Islet precursor cell (in vitro differentiated cells): ENCODE measurements at regions not wholly inside any gene's neighbourhood (a gene's known extent, or its start where the extent isn't known, plus 50 kb on each side); places are given as distances from the start of the nearest gene placed in this dataset.

Experiments used
- DNase-seq: peaks from one replicate; pipeline ENCODE4 v3.0.0-alpha.2; 2018

DNA sequence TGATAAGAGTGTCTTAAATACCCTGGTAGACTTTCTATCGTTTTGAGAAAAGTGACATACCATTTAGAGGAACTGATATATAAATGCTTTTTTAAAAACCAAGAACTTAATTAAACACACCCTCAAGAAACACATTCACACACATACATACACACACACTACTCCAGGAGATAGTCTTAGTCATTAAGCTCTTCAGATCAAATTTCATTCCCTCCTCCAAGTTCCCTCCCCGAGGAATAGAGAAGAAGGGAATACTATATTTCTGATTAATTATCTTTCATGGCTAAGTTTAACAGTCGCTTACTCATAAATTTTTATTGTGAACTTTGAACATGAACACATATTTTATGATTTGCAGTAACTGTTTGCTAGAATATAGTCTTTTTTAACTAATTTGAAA lies 1109.5 kb downstream of the SLITRK1 start:
- no peak for DNase-seq

DNA sequence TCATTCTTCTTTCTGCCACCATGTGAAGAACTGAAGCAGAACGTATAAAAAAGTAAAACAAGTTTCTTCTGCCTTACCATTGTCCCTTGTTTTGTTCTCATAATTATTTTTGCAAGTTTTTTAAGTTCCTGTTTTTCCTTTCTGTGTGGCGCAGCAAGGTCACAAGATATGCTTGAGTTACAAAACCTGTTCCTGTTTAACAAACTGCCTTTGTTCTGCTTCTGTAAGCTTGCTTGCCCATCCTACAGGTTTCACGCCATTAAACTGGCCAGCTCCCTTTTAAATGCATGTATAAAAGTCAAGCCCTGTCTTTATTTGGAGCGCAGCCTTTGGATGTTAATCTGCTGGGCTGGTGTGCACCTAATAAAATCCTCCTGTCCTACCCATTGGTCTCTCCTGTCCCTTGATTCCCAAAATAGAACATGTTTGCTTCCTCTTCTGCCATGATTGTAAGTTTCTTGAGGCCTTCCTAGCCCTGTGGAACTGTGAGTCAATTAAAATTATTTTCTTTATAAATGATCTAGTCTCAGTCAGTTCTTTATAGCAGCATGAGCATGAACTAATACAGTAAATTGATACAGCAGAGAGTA lies 1115.4 kb downstream of the SLITRK1 start:
- DNase-seq, result no peak

DNA sequence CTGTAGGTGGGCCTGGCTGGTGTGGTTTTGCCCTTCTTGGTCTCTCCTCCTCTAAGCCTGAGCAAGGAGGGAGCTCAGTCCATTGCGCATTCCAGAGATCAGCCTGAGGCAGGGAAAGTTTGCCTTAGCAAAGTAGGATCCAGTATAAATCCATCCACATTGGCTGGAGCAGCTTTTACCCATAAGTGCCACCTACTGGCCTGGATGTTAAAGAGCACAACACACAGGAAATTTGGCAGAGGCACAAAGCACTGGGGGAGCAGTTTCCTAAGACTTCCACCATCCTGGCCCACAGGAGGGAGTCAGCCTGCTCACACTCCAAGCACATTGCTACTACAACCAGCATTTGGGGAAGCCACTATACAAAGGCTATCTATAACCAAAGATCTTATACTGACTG lies 1124.2 kb downstream of the SLITRK1 start:
- peak; percentile 77 for DNase-seq

DNA sequence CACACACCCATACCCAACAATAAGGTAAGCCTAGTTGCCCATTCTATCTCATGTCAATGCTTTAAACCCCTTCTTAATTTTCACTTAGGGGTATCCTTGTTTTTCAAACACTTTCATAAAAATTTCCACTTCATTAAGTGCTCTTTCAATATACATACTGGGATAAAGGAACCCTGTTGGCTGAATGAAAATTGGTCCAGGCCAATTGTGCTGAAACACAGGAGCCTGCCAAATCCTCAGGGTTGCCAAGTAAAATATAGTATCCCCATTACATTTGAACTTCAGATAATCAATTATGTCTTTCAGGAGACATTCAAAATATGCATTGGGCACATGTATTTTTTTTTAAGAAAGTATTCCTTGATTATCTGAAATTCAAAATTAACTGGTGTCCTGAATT lies 1131.1 kb downstream of the SLITRK1 start:
- DNase-seq, result no peak

DNA sequence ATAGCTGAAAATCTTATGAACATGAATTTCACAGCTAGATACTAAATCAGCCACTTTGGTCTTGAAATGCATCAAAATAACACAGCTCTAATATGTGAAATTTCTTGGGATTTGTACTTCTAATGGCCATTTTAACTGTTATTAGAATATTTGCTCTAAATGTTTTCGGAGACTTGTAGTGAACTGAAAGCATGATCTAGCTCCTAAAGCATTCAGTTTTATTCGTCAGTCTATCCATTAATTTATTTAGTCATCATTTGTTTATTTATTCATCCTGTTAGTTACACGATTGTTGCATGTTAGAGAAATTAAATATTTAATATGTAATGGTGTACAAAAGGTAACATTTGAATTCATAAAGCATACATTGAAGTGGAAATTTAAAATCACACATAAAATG lies 1132.7 kb downstream of the SLITRK1 start:
- no peak for DNase-seq

DNA sequence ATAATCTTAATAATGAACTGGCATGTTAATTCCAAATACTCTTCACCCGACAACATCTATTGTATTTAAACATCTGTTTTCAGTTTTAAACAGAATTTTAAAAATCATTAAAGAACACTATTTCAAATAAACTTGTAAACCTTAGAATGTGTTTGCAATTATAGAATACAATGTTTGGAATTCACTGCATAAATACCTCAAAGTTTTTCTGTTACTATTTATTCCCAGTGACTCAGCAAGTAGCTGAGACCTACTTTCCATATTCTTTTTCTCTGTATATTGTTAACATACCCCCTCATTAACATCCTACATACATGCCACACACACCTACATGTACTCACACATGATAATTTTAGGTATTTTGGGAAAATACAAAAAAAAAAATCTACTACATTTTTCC lies 1134.3 kb downstream of the SLITRK1 start:
- DNase-seq, result no peak

DNA sequence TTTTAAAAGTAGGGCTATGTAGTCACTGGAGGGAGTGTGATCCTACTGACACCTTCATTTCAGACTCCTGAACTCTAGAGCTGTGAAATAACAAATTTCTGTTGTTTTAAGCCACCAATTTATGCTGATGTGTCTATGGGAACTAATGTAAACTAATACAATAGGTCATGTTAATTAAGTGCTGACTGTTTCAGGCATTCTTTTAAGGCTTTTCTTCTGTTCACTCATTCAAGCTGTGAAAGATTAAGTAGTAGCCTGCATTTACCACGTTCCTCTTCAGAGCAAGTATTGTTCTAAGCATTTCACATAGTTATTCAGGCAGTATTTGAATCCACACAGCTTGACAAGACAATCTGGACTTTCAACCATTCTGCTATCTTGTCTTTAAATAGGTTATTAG lies 1135.0 kb downstream of the SLITRK1 start:
- no peak for DNase-seq

DNA sequence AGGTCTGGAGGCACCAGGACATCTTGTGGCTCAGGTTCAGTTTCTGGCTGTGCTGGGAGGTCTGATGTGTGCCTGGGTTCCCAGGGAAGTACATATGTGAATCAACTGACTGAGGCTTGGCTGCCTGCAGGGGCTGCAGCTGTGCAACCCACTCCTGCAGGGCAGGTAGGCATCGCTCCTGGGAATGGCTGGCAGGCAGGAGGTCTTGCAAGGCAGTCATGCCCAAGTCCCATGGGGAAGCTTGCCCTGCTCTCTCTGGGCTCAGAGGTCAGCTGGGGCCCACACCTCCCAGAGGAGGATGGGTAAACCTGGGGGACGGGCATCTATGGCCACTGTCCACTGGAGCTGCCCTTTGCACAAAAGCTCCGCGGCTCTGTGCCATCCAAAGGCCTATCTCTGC lies 1141.8 kb downstream of the SLITRK1 start:
- no peak for DNase-seq

DNA sequence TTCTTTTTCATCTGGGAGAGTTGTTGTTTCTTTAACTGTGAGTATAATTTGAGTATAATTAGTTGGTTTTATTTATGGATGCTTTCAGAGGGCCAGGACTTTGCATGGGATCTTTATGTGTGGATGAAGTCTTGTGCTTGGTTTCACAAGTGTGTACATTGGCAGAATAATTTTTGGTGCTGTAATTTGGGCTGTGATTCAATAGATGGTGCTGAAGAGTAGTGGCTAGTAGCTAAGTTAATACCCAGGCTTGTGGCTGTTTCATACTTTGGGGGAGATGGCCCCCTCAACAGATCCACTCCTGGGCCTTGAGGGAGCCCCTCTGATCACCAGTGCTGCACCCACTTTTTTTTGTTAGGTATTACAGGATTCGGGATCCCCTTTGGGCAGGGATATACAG lies 1142.4 kb downstream of the SLITRK1 start:
- DNase-seq, result no peak

DNA sequence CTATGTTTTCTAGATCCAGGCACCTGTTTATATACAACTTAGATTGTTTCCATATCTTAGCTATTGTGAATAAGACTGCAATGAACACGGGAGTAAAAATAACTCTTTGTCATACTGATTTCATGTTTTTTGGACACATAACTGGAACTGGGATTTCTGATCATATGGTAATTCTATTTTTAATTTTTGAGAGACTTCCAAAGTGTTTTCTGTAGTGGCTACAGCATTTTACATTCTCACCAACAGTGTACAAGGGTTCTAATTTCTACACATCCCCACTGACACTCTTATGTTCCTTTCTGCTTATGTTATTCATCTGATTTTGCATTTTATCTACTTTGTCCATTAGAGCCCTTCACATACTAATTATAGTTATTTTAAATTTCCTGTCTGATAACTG lies 1152.9 kb downstream of the SLITRK1 start:
- no peak for DNase-seq

DNA sequence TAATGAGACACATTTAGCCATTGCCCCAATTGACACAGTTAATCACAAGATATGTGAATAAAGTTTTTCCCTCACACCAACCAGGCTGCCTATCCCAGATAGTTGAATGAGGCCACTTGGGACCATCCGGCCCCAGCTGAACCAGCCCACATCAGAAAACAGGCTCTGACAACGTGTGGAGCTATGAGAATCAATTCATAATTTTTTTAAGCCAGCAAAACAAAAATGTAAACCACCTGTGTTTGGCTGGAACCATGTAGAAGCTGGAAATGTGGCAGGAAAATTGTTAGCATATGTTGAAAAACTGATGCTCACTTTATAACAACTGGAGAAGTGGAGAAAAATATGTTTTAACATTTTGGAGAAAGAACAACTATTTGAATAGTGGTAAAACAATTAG lies 1161.3 kb downstream of the SLITRK1 start:
- DNase-seq, result no peak

DNA sequence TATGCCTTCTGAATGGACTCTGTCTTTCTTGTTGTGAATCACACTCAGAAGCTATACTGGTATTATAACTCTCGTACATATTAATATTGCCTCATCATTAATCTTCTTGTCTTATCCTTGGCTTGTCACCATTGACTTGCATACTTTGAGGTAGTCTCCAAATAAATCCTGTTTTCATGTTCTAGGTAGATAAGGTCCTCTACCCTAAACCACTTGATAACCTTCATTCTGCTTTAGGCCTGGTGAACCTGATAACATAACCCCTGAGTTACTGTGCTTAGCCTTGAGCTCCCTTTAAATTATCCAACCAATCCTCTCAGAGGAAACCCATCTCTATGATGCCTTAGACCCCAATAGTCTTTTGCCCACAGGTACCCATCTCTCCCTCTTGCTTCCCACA lies 1162.3 kb downstream of the SLITRK1 start:
- no peak for DNase-seq

DNA sequence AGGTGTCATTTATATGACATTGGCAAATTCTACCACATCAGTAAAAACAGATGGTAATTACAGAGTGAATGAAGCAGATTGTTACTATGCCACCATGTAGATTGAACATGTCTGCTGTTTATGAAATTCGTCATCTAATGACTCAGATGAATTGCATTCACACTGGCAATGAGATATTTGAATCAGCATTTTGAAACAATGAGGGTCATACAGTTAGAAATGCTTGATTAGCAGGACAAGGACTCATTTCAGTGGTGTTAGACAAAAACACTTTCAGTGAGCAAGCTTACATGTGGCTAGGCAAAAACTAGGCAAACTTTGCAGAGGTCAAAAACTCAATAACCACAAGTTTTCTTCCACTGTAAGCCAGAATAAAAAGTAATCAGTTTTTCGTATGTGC lies 1165.0 kb downstream of the SLITRK1 start:
- no peak for DNase-seq

DNA sequence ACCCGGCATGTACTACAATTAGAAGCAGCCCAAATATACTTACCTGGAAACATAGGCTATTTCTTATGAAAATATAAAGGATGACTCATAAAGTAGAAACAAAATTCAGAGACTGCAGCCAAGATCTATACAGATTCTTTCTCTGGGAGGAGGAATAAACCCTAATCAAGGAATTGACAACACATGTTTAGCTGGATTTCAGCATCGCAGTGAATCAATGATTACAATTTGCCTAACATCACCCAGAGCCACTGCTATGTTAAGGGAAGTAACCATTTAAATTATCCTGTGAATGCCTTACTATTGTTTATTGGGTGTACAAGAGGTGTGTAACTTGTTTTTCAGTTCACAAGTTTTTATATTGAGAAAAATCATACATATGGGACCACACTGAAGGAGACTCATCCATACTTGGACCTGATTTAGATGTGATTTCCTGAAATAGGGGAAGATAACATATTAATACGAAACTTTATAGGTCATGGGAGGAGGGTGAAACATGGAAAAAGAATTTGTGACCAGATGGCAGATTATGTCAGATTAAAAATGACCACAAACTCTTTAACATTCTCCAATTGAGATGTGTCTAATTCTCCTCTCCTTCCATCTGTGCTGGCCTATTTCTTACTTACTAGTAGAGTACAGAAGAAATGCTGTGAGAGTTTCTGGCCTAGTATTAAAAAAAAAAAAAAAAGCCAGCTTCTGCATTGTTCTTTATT lies 1168.4 kb downstream of the SLITRK1 start:
- no peak for DNase-seq

DNA sequence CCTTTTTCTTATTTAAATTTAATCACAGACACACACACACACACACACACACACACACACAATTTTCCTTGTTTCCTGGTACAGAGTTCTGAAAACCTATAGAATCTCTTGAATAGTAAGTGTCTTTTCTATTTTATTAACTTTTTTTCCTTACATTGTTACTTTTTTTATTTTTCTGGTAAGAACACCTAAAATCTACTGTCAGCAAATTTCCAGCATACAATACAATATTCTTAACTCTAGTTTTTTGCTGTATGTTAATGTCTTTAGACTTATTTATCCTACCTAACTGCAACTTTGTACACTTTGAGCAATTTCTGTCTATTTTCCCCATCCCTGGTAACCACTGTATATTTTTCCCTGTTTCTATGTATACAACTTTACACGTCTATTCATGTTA lies 1179.8 kb downstream of the SLITRK1 start:
- no peak for DNase-seq

DNA sequence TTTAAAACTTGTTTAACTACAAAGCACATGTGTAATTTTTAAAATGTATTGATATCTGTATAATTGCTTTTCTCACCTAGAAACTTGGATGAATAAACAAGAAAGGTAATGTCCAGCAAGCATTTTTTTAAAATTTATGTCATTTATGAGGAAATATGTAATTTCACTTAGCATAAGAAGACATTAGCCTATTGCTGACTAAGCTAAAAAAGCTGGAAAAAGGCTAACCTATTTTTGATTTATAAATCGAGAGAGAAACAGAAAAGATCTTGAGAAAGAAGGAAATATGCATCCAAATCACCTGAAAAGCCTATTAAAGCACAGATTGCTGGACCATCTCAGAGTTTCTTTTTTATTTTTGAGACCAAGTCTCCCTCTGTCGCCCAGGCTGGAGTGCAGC lies 1181.3 kb downstream of the SLITRK1 start:
- DNase-seq, result no peak

DNA sequence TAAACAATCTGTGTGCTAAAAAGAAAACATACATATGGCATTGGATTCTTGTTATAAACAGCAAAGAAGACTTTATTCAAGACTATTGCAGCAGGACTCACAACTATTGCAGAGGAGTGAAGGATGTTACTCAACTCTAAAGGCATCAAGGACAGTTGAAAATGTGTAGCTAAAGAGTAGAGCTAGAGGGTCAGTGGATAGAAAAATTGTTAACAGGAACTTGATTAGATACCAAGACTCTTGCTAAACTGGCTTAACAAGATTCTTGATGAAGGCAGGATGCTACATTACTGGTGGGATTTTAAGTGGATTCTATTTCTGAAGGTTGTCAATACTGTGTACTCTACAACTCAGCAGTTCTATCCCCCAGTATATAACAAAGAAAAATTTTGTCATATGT lies 1183.3 kb downstream of the SLITRK1 start:
- DNase-seq, result no peak

DNA sequence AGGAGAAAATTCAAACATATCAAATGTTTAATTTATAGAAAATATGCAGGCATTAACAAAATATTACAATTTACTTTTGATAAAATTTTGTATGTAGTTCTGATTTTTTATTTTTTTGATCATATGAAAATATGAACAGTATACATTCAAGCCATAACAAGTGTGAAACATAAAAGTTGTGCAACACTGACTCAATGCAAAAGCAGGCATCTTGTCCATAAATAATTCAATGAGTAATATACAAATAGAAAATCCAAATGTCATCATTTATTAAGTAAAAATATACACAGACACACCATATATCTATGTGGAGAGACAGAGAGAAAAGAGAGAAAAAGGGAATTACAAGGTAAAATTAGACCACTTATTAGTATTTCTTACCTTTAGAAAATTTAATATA lies 1183.9 kb downstream of the SLITRK1 start:
- no peak for DNase-seq

DNA sequence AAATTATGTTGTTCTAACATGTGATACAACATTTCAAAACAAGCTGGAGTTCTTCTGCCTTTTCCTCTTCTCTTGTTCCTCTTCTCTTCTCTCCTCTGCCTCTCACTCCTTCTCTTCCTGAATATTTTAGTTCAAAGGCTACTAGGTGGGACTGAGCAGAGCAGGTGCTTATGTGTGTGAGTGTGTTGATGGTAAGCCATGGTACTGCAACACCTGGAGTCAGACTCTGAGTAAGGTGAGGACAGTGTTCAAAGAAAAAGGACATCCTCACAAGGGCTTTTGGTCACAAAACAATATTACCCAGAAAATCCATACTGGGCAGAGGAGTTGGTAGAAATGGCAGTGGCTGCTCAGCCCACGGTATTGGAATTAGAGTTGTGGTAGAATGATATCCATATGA lies 1188.7 kb downstream of the SLITRK1 start:
- no peak for DNase-seq

DNA sequence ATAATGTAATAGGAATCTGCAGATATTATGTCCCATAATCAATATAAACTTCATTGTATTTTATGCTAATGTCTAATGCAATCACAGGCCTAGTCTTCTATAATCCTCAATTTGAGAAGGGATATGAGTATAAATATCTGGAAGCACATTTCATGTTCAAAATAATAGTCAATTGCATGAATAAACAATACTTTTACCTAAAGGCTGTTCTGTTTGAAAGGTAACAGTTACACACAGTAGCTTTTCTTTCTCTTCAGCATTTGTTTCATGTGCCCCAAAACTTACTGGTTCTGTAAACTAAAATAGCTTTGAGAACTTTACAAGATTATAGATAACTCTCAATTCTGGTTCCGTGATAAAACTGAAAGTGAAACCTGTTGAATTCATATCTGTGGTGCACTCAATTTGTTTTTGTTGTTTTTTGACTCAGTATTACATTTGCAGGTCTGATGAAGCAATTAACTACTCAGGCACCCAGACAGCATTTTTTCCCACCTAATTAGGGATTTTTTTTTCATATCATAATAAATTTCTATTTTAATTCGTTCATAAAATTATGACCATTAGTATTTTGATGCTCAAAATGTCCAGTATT lies 1193.8 kb downstream of the SLITRK1 start:
- DNase-seq, result no peak

DNA sequence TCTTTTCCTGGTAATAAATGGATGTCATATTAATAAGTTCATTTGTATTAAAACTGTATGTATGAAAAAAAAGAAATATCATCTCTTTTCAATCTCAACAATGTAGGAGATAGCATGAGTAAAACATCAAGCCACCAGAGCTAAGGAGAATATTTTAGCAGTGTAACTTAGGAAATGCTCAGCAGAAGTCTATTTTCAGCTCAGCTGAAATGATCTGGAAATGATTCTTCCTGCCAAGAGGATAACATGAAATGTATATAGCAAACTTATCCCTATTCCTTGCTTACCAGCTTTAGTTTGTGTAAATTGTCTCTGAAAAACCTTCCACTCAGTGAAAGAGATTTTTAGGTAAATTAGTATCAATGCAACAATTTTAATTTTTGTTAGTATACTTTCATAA lies 1194.4 kb downstream of the SLITRK1 start:
- no peak for DNase-seq

DNA sequence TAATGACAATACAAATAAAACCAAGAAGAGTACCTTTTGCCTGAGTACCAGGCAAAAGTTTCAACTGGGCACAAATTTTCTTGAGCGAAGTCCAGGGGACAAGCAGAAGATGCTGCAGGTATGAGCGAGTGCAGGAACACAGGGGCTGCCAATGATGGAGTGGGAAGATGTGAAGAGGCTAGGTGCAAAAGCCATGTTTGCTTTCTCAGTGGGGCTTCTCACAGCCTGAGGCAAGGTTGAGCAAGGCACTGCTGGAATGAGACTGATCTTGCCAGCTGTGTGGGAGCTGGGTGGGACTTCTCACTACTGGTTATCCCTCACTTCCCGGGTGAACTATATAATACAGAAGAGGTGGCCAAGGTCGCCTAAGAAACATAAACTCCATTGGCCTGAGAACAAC lies 1200.7 kb downstream of the SLITRK1 start:
- DNase-seq, result no peak

DNA sequence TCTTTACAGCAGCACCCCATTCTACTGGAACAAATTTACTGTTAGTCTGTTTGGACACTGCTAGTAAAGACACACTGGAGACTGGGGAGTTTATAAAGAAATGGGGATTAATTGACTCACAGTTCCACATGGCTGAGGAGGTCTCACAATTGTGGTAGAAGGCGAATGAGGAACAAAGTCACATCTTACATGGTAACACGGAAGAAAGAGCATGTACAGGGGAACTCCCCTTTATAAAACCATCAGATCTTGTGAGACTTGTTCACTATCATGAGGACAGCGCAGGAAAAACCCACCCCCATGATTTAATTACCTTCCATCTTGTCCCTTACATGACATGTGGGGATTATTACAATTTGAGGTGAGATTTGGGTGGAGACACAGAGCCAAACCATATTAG lies 1204.2 kb downstream of the SLITRK1 start:
- DNase-seq, result no peak

DNA sequence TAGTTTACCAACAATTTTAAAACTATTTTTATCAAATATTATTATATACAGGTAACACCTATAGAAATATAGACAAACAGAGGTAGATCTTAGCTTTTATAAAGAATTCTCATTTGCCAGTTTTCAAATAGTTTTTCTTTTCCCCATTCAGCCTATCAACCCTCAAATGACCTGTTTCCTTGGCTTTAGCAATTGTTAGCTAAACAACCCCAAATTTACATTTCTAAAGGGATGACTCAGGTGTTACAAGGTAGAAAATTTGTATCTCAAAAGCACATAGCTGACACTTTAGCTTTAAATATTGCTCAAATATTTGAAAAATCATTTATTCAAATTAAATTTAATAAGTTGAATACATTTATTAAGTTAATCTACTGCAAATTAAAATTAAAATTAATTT lies 1207.2 kb downstream of the SLITRK1 start:
- DNase-seq, result no peak

DNA sequence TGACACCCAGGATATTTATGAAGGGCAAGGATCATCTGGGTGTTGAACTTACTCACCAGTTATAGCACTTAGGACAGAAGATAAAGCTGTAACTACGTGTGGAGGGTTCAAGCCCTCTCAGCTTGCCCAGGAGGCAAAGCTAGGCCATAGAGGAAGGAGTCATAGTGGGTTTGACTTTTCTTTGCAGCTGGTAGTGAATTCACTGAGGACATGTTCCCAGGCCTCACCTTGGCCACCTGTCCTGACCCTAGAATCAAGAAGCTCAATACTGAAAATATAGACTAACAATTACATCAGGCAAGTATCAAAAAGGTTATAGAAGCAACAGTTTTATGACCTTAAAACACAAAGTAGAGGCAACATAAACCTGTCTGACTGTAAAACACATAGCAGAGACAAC lies 1207.7 kb downstream of the SLITRK1 start:
- no peak for DNase-seq
